ENCODE measurements at regions not wholly inside any gene's neighbourhood (a gene's known extent, or its start where the extent isn't known, plus 50 kb on each side); places are given as distances from the start of the nearest gene placed in this dataset.
"Not testable (repeated sequence)": the region's sequence is repeated elsewhere in the genome, so short reads cannot be mapped to it uniquely, and the experiment has no call there.

DNA sequence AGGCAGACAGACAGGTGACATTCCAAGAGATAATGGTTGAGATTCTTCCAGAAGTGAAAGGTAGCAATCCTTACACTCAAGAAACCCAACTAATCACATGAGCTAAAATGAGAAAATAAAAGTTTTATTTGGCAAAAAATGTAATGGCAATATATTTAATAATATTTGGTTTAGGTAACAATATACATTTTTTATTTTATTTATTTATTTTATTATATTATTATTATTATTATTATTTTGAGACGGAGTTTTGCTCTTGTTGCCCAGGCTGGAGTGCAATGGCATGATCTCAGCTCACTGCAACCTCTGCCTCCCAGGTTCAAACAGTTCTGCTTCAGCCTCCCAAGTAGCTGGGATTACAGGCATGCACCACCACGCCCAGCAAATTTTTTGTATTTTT lies 74.6 kb upstream of the TET2 start:
- TF ChIP-seq POLR2A (IDR thresholded peaks at IDR 0.05; ENCODE audit: low read depth, low read length); JUN (IDR thresholded peaks at IDR 0.05; ENCODE audit: borderline replicate concordance, insufficient read depth, insufficient read length, low read depth); MYC (IDR thresholded peaks at IDR 0.05; ENCODE audit: low read depth, low read length); POLR2AphosphoS5 (IDR thresholded peaks at IDR 0.05; ENCODE audit: insufficient read depth, low read depth, low read length); EZH2 (IDR thresholded peaks at IDR 0.05; ENCODE audit: borderline replicate concordance, low read depth, low read length, severe bottlenecking); FOS (IDR thresholded peaks at IDR 0.05; ENCODE audit: borderline replicate concordance, insufficient read depth, low read length); GATA2 (IDR thresholded peaks at IDR 0.05; ENCODE audit: insufficient read depth, insufficient read length, low read depth, low read length): not testable (repeated sequence)
- TF ChIP-seq, protein P1, sequence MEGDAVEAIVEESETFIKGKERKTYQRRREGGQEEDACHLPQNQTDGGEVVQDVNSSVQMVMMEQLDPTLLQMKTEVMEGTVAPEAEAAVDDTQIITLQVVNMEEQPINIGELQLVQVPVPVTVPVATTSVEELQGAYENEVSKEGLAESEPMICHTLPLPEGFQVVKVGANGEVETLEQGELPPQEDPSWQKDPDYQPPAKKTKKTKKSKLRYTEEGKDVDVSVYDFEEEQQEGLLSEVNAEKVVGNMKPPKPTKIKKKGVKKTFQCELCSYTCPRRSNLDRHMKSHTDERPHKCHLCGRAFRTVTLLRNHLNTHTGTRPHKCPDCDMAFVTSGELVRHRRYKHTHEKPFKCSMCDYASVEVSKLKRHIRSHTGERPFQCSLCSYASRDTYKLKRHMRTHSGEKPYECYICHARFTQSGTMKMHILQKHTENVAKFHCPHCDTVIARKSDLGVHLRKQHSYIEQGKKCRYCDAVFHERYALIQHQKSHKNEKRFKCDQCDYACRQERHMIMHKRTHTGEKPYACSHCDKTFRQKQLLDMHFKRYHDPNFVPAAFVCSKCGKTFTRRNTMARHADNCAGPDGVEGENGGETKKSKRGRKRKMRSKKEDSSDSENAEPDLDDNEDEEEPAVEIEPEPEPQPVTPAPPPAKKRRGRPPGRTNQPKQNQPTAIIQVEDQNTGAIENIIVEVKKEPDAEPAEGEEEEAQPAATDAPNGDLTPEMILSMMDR (IDR thresholded peaks at IDR 0.05; ENCODE audit: extremely low read depth in 1 of 2, insufficient read depth in 1 of 2, low read depth in 1 of 2, low read length in 2 of 2): not testable (repeated sequence)
- TF ChIP-seq, protein P2, sequence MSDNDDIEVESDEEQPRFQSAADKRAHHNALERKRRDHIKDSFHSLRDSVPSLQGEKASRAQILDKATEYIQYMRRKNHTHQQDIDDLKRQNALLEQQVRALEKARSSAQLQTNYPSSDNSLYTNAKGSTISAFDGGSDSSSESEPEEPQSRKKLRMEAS (IDR thresholded peaks at IDR 0.05; ENCODE audit: insufficient read depth, insufficient read length): not testable (repeated sequence)

Data from endothelial cell of umbilical vein (primary cell).